Activated CD4-positive, CD25-positive, alpha-beta regulatory T cell treated with anti-CD3 and anti-CD28 coated beads, Interleukin-2, amount 50 U/mL, for 72 hours (primary cell): ENCODE measurements at regions not wholly inside any gene's neighbourhood (a gene's known extent, or its start where the extent isn't known, plus 50 kb on each side); places are given as distances from the start of the nearest gene placed in this dataset.
"Not testable (repeated sequence)": the region's sequence is repeated elsewhere in the genome, so short reads cannot be mapped to it uniquely, and the experiment has no call there.

Experiments
- DNase-seq: peaks from one replicate; pipeline ENCODE4 v3.0.0; 2021

GRCh38 chr20:26091921-26092320 is 395.3 kb upstream of the ZNF337 start:
- DNase-seq, result not testable (repeated sequence)

GRCh38 chr20:26086195-26086594 is 389.5 kb upstream of the ZNF337 start:
- DNase-seq, result not testable (repeated sequence)

- DNase-seq, result not testable (repeated sequence)
These were observed 377.3 kb upstream of the ZNF337 start for GRCh38 chr20:26073972-26074371.

GRCh38 chr20:26059324-26059723 is 362.7 kb upstream of the ZNF337 start:
- DNase-seq, result not testable (repeated sequence)

GRCh38 chr20:26058446-26058845 is 361.8 kb upstream of the ZNF337 start:
- not testable (repeated sequence) for DNase-seq

GRCh38 chr20:26057135-26057752 is 360.6 kb upstream of the ZNF337 start:
- DNase-seq, result not testable (repeated sequence)

- DNase-seq, result not testable (repeated sequence)
These were observed 329.1 kb upstream of the ZNF337 start for GRCh38 chr20:26025792-26026191.

GRCh38 chr20:26010942-26011276 is 314.3 kb upstream of the ZNF337 start:
- DNase-seq, result not testable (repeated sequence)

- DNase-seq, result not testable (repeated sequence)
These were observed 313.7 kb upstream of the ZNF337 start for GRCh38 chr20:26010224-26010941.

GRCh38 chr20:26009402-26010223 is 313.0 kb upstream of the ZNF337 start:
- DNase-seq, result peak; percentile 46

- not testable (repeated sequence) for DNase-seq
These were observed 311.4 kb upstream of the ZNF337 start for GRCh38 chr20:26008026-26008425.

GRCh38 chr20:26006164-26006563 is 309.5 kb upstream of the ZNF337 start:
- not testable (repeated sequence) for DNase-seq

GRCh38 chr20:26003959-26004358 is 307.3 kb upstream of the ZNF337 start:
- not testable (repeated sequence) for DNase-seq

GRCh38 chr20:25997367-25998038 is 300.9 kb upstream of the ZNF337 start:
- DNase-seq, result not testable (repeated sequence)

GRCh38 chr20:25992146-25992545 is 295.5 kb upstream of the ZNF337 start:
- DNase-seq, result no peak

GRCh38 chr20:25991756-25992130 is 295.1 kb upstream of the ZNF337 start:
- DNase-seq, result no peak

- no peak for DNase-seq
These were observed 294.6 kb upstream of the ZNF337 start for GRCh38 chr20:25991051-25991755.

- not testable (repeated sequence) for DNase-seq
These were observed 293.0 kb upstream of the ZNF337 start for GRCh38 chr20:25989686-25990085.

GRCh38 chr20:25989196-25989595 is 292.5 kb upstream of the ZNF337 start:
- no peak for DNase-seq

GRCh38 chr20:25987928-25988560 is 291.4 kb upstream of the ZNF337 start:
- not testable (repeated sequence) for DNase-seq

- DNase-seq, result peak; percentile 57
These were observed 290.6 kb upstream of the ZNF337 start for GRCh38 chr20:25987073-25987927.
